HG03025 (cell line): ENCODE measurements at regions not wholly inside any gene's neighbourhood (a gene's known extent, or its start where the extent isn't known, plus 50 kb on each side); places are given as distances from the start of the nearest gene placed in this dataset.

ENCODE experiments used
- ATAC-seq: cut with Tn5 transposase; IDR thresholded peaks from one replicate; pipeline ENCODE4 v1.9.1; 2021; ENCODE audit warnings: mild to moderate bottlenecking, moderate library complexity; ENCODE audit not compliant: unreplicated experiment, low FRiP score

DNA sequence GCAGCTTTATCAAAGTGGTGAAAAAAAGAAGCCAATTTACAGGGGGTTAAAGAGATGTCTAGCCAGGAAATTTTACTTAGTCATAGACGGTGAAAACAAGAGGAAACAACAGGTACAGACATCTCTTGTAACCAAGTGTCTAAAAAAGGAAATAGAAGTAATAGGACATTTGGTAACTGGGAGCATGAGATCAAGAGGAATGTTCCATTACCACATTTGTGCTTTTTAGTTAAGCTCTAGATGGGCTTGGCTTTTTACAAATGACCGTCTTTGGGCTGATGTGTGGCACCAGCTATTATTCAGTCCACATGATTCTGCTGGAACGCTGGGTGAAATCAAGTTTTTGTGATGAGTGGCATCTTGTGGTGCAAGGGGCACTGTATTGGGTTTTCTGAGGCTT is 179.5 kb downstream of the SMIM20 start:
- no peak for ATAC-seq

DNA sequence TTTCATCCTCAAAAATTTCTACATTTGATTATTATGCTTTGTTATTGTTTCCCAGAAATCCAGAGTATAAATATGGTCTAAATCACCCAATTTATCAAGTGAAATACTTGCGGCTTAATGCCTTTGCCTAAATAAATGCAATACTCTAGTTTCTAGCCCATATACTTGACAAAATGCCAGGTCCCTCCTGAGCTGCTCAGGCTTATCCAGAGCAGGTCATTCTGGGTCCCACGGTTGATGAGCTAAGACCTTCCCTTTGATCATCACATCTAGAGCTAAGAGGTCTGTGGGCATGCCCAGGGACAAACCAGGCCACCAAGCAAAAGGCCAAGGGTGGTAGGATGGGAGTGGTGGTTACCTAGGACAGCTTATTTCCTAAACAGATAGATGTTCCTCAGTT is 180.1 kb downstream of the SMIM20 start:
- ATAC-seq: no peak

DNA sequence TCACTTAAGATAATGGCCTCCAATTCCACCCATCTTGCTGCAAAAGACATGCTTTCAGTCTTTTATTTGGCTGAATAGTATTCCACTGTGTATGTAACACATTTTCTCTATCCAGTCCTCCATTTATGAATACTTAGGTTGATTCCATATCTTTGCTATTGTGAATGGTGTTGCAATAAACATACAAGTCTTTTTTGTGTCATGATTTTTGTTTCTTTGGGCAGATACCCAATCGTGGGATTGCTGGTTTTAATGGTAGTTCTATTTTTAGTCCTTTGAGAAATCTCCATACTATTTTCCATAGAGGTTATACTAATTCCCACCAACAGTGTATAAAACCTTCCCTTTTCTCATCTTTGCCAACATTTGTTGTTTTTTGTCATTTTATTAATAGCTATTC is 180.9 kb downstream of the SMIM20 start:
- no peak for ATAC-seq

DNA sequence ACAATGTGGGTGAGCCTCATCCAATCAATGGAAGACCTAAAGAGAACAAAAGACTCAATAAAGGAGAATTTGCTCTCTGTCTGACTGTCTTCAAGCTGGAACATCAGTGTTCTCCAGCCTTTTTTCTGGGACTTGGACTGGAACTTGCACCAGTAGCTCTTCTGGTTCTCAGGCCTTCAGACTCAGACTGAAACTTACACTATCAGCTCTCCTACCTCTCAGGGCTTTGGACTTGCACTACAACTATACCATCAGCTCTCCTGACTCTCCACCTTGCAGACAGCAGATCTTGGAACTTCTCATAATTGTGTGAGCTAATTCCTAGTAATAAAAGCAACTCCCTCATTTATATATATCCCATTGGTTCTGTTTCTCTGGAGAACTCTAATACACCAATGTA is 185.9 kb downstream of the SMIM20 start:
- no peak for ATAC-seq

DNA sequence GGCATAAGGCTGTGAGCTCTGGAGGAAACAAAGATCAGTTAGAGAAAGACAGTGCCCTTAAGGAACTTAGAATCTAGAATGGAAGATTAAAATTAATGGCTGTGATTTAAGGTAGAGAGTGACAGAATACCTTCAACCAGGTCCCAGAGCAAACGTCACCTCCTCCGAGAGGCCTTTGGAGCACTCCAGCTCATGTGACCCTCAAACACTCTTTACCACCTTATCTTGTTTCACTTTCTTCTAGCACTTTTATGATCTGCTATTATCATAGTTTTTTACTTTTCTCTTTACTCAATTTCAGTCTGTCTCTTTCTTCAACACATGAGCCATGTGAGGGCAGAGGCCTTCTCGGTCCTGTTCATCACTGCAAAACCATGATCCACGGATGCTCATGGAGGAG is 187.0 kb downstream of the SMIM20 start:
- no peak for ATAC-seq

DNA sequence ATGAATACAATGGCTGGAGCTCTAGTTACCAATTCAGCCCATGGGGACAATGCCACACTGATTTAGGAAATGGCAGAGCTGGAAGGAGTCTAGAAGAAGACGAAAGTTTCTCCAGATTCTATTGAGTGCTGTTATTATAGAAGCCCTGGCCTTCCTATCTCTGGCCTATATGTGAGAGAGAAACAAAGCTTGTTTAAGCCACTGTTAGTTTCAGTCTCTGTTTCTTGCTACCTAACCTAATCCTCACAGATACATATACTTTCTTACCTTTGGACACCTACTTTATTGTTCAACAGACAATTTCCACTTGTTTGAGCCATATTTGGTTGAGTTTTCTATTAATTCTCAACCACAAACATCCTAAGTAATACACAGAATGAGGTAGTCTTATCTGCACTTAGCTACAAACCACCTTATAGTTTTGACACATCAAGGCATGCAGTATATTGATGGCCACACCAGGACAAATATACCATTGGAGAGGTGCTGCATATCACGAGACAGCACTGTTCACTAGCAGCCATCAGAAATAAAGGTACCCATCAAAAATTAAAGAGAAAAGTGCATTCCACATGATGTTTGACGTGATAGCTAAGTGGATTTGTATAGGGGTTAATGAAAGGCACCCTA is 190.2 kb downstream of the SMIM20 start:
- peak; percentile 84 for ATAC-seq

DNA sequence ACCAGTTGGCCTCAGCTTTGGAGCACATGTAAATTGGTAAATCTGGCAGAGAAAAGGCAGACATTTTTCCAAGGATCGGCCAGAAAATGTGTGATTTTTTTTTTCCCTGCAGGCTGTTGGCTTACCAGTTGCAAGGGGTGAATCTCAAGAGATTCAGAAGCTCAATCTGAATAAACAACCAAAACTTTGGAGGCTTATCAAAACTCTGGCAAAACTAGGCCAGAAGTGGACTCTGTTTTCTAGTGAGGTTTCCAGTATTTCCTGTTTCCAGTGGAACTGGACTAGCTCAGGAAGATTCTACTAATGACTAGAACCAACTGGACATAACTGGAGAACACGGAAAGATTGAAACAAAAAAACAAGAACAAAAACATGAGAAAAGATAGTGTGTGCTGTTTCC is 191.3 kb downstream of the SMIM20 start:
- ATAC-seq: no peak

DNA sequence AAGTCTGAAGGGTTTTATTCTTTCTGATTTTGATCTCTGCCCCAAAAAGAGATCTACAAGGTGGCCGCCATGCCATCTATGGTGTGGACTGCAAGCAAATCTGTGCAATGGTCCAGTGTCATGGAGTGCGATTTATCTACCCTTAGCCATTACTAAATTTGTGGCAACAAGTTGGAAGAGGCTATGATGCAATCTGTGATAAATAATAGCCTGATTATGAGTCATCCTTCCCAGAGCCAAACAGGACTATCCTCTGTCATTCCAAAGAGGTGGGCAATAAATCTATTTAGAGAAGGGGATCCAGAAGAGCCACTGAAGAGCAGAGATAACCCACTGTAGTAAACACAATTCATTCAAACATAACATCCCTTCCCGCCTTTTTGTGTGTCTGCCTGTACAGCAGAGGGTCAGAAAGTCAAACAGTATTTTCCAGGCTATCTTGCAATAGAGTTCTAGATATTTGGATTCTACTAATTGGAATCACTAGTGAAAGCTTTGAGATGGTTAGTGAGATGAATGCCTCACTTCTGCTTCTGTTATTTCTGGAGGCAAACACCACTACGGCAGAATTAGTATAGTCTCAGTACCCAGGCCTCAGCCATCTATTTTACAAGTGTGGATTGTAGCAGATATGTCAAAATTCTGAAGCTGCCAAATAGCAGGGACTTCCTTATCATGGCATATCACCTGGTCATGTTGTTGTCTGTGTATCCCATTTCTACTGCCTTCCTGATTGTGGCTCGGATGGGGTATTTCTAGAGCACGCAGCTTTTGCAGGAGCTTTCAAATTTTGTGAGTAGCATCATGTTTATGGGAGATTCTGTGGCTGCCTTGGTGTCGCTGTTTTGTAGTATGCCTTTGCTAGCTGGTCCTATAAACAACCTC is 192.0 kb downstream of the SMIM20 start:
- peak; percentile 61 for ATAC-seq

DNA sequence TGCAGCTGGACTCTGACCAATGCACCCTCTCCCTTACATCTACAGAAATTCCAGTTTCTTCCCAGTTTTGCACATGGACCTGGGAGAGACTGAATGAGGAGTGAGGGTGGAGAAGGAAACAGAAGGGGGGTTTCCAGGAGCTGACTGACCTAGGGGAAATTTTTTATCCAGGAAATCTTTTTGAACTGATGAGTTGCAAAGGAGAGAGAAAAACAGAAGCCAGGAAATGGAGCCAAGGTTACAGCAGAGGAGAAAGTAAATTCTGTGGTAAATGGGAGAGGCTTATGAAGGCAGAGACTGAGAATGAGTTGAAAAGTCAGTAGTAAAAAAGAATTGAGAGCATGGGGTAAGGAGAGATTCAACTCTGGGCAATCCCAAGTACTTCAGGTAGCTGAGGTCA is 192.8 kb downstream of the SMIM20 start:
- no peak for ATAC-seq

DNA sequence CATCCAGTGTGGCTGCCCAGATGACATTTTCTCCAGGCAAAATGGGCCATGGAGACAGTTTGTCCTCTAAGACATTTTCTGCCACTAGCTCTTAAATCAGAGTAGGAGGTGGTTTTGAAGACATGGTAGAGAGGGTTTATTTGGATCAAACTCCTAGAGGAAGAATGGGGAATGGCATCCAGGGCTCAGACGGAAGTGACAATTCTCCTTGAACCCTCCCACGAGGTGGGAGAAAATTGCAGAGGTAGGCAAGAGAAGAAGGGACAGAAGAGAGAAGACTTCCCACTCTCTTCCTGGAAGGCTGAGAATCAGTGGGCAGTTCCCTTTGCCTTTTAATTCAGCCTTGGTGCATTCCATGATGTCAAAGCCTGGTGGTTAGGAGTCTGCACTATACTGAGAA is 194.0 kb downstream of the SMIM20 start:
- no peak for ATAC-seq

DNA sequence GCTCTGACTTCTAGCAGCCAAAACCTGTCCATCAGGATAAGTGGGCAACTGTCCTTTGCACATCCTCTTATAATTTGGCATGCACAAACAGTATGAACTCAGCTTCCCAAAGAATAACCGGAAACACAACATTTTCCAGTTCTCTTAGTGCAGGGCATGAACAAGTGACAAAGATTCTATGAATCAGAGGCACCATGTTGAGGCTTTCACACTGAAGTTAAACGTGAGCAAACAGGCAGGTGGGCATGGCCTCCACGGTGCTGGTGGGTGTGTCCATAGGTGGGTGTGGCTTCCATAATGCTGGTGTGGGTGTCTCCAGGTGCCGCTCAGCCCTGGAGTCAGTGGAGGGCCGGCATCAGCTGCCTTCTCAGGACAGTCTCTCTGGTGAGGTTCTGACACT is 196.5 kb downstream of the SMIM20 start:
- no peak for ATAC-seq

DNA sequence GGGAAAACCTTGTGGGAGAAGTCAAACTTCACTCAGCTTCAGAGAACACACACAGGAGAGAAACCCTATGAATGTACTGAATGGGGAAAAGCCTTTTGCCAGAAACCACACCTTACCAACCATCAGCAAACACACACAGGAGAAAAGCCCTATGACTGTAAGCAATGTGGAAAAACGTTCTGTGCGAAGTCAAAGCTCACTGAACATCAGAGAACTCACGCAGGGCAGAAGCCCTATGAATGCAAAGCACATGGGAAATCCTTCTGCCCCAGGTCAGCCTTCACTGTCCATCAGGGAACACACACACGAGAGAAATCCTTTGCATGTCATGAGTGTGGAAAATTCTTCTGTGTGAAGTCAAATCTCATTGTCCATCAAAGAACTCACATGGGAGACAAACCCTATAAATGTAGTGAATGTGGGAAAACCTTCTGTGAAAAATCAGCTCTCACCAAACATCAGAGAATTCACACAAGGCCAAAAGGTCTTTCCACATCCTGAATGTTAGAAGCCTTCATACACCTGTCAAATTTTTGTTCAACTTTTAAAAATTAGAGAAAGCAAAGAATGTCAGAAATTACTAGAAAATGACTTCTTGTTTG is 199.4 kb downstream of the SMIM20 start:
- no peak for ATAC-seq

DNA sequence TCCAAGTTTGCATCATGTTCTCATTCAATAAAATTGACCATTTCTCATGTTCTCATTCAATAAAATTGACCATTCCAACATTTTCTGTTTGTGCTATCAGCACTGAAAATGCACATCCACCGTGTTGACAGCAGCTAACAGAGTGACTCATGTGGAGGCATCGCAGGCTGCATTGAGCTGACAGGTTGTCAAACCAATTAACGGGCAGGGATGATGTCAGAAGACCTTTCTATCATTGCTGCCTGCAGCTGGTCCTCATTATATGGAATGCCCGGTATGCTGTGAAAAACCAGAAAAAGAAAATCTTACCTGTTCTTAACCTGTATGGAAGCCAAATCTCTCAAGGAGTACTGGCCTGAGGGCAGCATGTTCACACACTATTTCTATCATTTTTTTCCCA is 202.0 kb downstream of the SMIM20 start:
- ATAC-seq: no peak

DNA sequence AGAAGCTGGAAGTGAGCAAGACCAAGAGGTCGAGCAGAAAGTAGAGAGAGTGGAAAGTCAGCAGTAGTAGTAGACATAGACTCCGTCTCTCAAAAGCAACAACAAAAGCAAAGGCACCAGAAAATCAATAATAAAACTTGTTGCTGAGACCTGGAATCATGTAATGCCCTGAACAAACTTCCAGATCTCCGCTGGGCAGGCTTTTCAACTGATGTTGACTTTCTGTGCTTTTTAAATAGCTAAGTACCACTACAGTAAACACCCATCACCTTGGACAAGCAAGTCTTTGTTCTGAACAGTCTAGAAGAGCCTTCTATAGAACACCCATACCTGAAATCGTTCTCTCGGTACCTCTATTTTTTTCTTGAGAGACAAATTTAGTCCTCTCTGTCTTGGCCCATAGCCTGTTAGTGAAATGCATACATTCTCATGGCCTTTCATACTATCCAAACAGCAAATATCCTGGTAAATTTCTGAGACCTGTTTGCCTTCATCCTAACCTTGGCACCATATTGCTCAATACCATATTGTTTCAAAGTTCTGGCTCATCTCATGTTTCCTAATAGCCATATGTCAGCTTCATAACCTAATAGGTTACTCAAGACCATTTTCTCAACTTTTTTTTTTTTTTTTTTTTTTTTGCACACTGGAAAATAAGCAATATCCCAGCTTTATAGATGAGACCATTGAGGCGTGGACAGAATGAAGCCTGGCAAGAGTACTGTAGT is 200.6 kb upstream of the RBPJ start:
- ATAC-seq: no peak

DNA sequence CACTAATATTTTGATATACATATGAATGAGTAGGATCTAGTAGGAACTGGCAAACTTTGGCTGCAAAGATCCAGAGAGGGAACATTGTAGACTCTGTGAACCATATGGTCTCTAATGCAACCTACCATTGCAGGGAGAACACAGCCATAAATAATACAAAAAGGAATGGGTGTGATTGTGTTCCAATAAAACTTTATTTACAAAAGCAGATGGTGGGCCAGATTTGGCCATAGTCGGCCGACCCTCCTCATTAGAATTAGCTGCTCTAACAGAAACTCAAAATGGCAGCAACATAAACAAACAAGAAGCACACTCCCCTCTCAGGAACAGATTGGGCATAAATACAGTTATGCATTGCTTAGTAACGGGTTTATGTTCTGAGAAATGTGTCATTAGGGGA is 198.1 kb upstream of the RBPJ start:
- ATAC-seq: no peak

DNA sequence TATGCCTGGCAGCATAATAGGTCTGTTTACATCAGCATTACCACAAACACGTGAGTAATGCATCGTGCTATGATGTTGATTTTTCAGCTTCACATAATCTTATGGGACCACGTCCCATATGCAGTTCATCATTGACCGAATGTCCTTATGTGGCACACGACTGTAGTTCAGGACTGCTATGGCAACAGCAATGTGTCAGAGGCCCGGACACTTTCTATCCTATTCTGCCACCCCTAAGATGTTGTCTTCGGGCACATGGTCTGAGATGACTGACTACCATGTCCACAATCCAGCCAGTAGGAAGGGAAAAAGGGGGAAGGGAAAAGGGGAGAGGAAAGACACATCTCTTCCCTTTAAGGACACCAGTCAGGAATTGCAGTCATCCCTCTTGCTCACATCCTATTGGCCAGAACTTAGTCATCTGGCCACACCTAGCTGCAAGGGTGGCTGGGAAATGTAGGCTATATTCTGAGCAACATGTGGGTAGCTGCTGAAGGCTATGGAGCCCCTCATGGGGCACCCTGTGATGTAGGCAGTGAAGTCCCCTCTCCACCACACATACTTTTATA is 196.0 kb upstream of the RBPJ start:
- ATAC-seq: no peak

DNA sequence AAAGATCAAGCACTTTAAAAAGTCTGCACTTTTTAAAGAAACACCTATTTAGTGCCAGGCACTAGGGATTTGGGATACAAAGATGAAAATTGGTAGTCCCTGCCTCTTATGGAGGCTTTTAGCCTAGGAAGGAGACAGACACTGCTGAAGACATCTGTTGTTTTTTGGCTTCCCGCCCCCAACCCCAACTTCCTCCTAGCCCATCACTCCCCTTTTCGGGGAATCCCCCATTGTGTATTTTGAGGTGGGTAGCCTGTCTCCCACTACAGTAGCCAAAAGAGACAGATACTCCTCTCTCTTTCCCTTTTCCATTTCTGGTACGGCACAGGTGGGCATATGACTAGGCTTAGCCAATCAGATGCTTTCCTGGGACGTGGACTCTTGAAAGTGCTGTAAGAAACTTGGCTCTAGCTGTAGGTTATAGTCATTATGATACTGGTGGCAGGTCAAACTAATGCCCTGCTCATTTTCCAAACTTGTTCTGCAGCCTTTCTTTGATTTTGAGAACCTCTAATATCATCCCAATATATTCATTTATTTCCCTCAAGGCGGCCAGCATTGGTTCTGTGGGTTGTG is 194.6 kb upstream of the RBPJ start:
- ATAC-seq: no peak

DNA sequence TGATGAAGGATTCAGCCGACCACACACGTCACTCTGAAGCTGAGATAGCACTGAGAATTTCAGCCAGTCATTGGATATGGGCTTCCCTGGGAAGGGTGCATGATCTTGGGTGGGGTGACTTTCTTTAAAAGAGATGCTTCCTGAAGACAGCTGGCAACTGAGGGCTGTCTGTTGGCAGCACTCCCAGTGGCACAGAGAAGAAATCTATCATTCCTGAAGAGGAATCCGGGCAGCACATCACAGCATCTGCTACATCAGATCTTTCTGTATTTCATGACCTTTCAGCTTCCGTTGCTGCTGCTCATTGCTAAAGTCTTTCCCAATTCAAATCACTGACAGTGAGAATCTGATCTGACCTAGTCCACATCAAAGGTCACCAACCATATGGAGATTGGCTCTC is 193.8 kb upstream of the RBPJ start:
- no peak for ATAC-seq

DNA sequence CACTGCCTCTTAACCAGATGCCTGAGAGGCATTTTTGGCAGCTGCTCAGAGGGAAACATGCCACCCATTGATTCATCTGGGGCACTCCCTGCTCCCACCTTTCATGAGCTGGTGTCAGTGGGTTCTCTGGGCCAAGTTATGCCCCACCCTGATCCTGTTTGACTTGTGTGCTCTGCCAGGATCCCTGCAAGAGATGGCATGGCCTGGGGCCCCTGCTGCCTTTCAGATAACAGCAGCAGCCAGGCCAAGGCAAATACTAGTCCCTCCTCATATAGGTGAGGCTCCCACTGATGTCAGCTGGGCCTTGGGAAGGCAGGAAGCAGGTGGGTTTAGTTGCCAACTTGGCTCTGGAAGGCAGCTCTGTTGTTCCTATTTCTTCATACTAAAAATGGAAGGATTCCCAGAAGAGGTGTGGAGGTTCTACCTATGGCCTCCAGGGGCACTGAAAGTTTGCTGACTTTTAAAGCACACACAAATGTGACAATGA is 192.9 kb upstream of the RBPJ start:
- no peak for ATAC-seq

DNA sequence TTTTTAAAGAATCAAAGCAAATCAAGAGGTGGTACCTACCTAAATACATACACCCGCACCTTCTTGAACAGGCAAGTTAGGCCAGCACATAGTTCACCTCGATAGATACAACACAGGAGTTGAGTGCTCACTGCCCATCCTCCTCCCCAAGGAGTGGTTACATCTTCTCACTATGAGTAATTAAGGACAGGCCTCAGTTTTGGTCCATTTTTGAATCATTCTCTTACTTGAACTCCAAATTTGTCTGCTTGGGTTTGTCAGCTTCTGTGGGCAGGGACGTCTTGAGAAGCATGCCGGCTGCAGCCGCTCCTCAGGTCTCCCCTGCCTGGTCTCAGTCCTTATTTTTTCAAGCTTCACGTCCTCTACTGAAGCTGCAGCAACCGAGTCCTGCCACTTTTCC is 190.6 kb upstream of the RBPJ start:
- peak; percentile 57 for ATAC-seq
